K562 (cell line): ENCODE measurements at regions not wholly inside any gene's neighbourhood (a gene's known extent, or its start where the extent isn't known, plus 50 kb on each side); places are given as distances from the start of the nearest gene placed in this dataset.
"Not testable (repeated sequence)": the region's sequence is repeated elsewhere in the genome, so short reads cannot be mapped to it uniquely, and the experiment has no call there.

Experiments used
- ATAC-seq: fragments of 200-7000 bp; cut with Tn5 transposase; 3 replicates; pipeline ENCODE4 v1.9.1; 2020; ENCODE audit warnings: moderate library complexity
- BruUV-seq: library from RNA; stranded (reverse); fragments of 400-500 nt; replicated peaks from 2 replicates; lab custom pipeline; 2021; lab: Mats Ljungman, UMichigan
- CTCF ChIA-PET: fragments of 300-600 bp; formaldehyde crosslinking; extraction: SDS; loops from one replicate; lab custom pipeline; 2021; ENCODE audit warnings: low intra/inter-chr PET ratio; lab: Yijun Ruan, JAX
- POLR2A ChIA-PET: fragments of 300-600, 350-650 bp; sonication (Branson Sonifier 250); formaldehyde crosslinking; extraction: SDS; loops from one replicate; lab custom pipeline; 2021; ENCODE audit warnings: antibody characterized with exemption, inconsistent platforms; lab: Yijun Ruan, JAX
- DNase-seq, 4 experiments: peaks; one replicate each; pipeline versions ENCODE4 v3.0.0 to v3.0.0-alpha.2; 2011 to 2018; ENCODE audit warnings: low spot score in 3 of 4, mixed read lengths in 3 of 4; ENCODE audit errors: extremely low read depth in 1 of 4
- FAIRE-seq: peaks from 2 replicates; lab custom pipeline; 2011; peaks lifted over from hg19 to GRCh38; lab: Jason Lieb, UNC
- H2AFZ ChIP-seq: 2 replicates; pipeline ENCODE4 v1.6.0; 2011; ENCODE audit warnings: low read depth, low read length, control low read depth, inconsistent platforms
- H3K27ac ChIP-seq: fragments of 200-600 bp; 3 replicates; pipeline ENCODE4 v1.8.0; 2011; ENCODE audit warnings: low read depth, mild to moderate bottlenecking, control low read depth, inconsistent platforms, low read length, moderate library complexity, mixed read lengths; ENCODE audit errors: extremely low read depth
- H3K27me3 ChIP-seq, 2 experiments: fragments of 300-600 bp in 1 of 2; 2 replicates in 1 of 2; 3 replicates in 1 of 2; pipeline versions ENCODE4 v1.6.0 to v1.8.0; 2011; ENCODE audit warnings: inconsistent platforms in 2 of 2, low read length in 2 of 2, mild to moderate bottlenecking in 1 of 2, mixed read lengths in 1 of 2, moderate library complexity in 1 of 2; ENCODE audit not compliant: control insufficient read depth in 2 of 2, insufficient read depth in 2 of 2
- H3K36me3 ChIP-seq: fragments of 300-600 bp; 3 replicates; pipeline ENCODE4 v1.8.0; 2011; ENCODE audit warnings: mild to moderate bottlenecking, low read length, inconsistent platforms; ENCODE audit not compliant: control insufficient read depth, insufficient read depth
- H3K4me1 ChIP-seq, 2 experiments: fragments of 200-600 bp in 1 of 2; replicated peaks in 1 of 2; 2 replicates in 1 of 2; 3 replicates in 1 of 2; pipeline versions ENCODE4 v1.5.1 to v1.8.0; 2011; ENCODE audit warnings: inconsistent platforms in 2 of 2, low read length in 2 of 2, mild to moderate bottlenecking in 1 of 2, mixed read lengths in 1 of 2, moderate library complexity in 1 of 2; ENCODE audit not compliant: control insufficient read depth in 2 of 2, insufficient read depth in 2 of 2
- H3K4me2 ChIP-seq: 2 replicates; pipeline ENCODE4 v1.6.1; 2011; ENCODE audit warnings: low read length, control low read depth, inconsistent platforms, mixed read lengths; ENCODE audit not compliant: insufficient read depth
- H3K4me3 ChIP-seq: fragments of 200-600 bp; sonication (generic), shearing (Covaris generic); 2 replicates; pipeline ENCODE4 v1.5.1; 2016; ENCODE audit warnings: control low read depth, inconsistent platforms
- H3K79me2 ChIP-seq: fragments of 200-600 bp; 3 replicates; pipeline ENCODE4 v1.8.0; 2011; ENCODE audit warnings: low read length, inconsistent platforms; ENCODE audit not compliant: control insufficient read depth, insufficient read depth
- H3K9ac ChIP-seq, 2 experiments: 2 replicates each; pipeline versions ENCODE4 v1.6.0 to v1.6.1; 2011; ENCODE audit warnings: low read depth in 2 of 2, low read length in 2 of 2, control low read depth in 1 of 2, inconsistent platforms in 1 of 2, mild to moderate bottlenecking in 1 of 2, mixed read lengths in 1 of 2; ENCODE audit not compliant: insufficient read depth in 1 of 2
- H3K9me1 ChIP-seq: one replicate; pipeline ENCODE4 v1.6.0; 2011; ENCODE audit warnings: inconsistent platforms, mild to moderate bottlenecking, low read length, moderate library complexity; ENCODE audit not compliant: control insufficient read depth, insufficient read depth
- H3K9me3 ChIP-seq: replicated peaks from 2 replicates; pipeline ENCODE4 v1.5.1; 2011; ENCODE audit warnings: low read depth, low read length, inconsistent platforms; ENCODE audit not compliant: control insufficient read depth, insufficient read depth
- H4K20me1 ChIP-seq: replicated peaks from 2 replicates; pipeline ENCODE4 v1.6.1; 2011; ENCODE audit warnings: low read length, inconsistent platforms, mixed read lengths; ENCODE audit not compliant: control insufficient read depth, insufficient read depth
- BDP1 ChIP-seq: IDR thresholded peaks from 3 replicates; pipeline ENCODE4 v1.6.1; 2011; ENCODE audit not compliant: insufficient read length, insufficient read depth
- CHD4 ChIP-seq: fragments of 200-600 bp; sonication (generic); IDR thresholded peaks from 3 replicates; pipeline ENCODE4 v1.6.1; 2012; ENCODE audit warnings: low read depth, mild to moderate bottlenecking, mixed read lengths, low read length, inconsistent platforms; ENCODE audit not compliant: insufficient read depth, insufficient replicate concordance, poor library complexity, severe bottlenecking
- ETV6 ChIP-seq, 3 experiments: fragments of 150-350 bp in 1 of 3; sonication (generic) in 1 of 3; formaldehyde crosslinking in 1 of 3; IDR thresholded peaks; 2 replicates each; pipeline versions ENCODE4 v1.6.1 to v1.8.0; 2014 to 2022; ENCODE audit warnings: borderline replicate concordance in 2 of 3, low read depth in 2 of 3, antibody characterized with exemption in 1 of 3, low read length in 1 of 3, mild to moderate bottlenecking in 1 of 3, missing genetic modification reagents in 1 of 3
- EWSR1 ChIP-seq: fragments of 450-650 bp; IDR thresholded peaks from 2 replicates; pipeline ENCODE4 v1.6.1; 2018; ENCODE audit warnings: borderline replicate concordance, mild to moderate bottlenecking, low read depth, moderate library complexity; ENCODE audit not compliant: partially characterized antibody
- EZH2 ChIP-seq: IDR thresholded peaks from 2 replicates; pipeline ENCODE4 v1.6.1; 2012; ENCODE audit warnings: low read depth, mild to moderate bottlenecking, inconsistent platforms, low read length, borderline replicate concordance
- SMAD3 ChIP-seq: fragments of 450-650 bp; formaldehyde crosslinking; conservative IDR thresholded peaks from 2 replicates; pipeline ENCODE4 v1.4.0; 2020; ENCODE audit warnings: mild to moderate bottlenecking
- ZNF696 ChIP-seq: fragments of 250-450 bp; sonication (Bioruptor Pico); conservative IDR thresholded peaks from 2 replicates; pipeline ENCODE4 v1.4.0; 2020; ENCODE audit warnings: mild to moderate bottlenecking, moderate library complexity
- WGBS: fragments of 100-300 bp; shearing (Covaris generic); methylation state at CpG from one replicate; pipeline ENCODE4 v1.1.6; 2016; ENCODE audit warnings: low coverage, mixed read lengths; ENCODE audit not compliant: insufficient coverage; ENCODE audit errors: missing lambda C conversion rate; 5-methylcytosine and 5-hydroxymethylcytosine counted together
- in situ Hi-C: fragments of 300-500 bp; cut with MboI; formaldehyde crosslinking; loops from 4 replicates; pipeline ENCODE4 v1.15.0; 2018; ENCODE audit warnings: inconsistent platforms, mixed read lengths
- intact Hi-C: fragments of 100-400 bp; cut with micrococcal nuclease; formaldehyde crosslinking; loops from 2 replicates; pipeline ENCODE4 v1.14.2; 2022

- no peak for TF ChIP-seq CHD4
- no peak for TF ChIP-seq ETV6 (IDR thresholded peaks at IDR 0.05; ENCODE audit: borderline replicate concordance in 1 of 2, low read depth in 2 of 2, low read length in 1 of 2)
- no peak for TF ChIP-seq ETV6 (CRISPR knock-in tag; IDR thresholded peaks at IDR 0.05; ENCODE audit: borderline replicate concordance)
- TF ChIP-seq ZNF696 (CRISPR knock-in tag), result no peak
Observed at GRCh38 chr2:167640096-167640495, 607.3 kb downstream of the STK39 start (continued).

GRCh38 chr2:167637741-167638140 is 609.7 kb downstream of the STK39 start:
- H4K20me1 ChIP-seq, result no peaks in the 10 kb centered on the region
- ChIA-PET POLR2A (no interaction called here), CTCF (no interaction called here)
- H3K9me3 ChIP-seq, result no peaks in the 10 kb centered on the region
- no peak for ATAC-seq
- H3K27me3 ChIP-seq, result no peaks in the 10 kb centered on the region
- H3K9me1 ChIP-seq, result no peaks in the 10 kb centered on the region
- intact Hi-C loops, result no loop called here
- no peak for FAIRE-seq
- in situ Hi-C loops, result no loop called here
- H3K36me3 ChIP-seq, result no peaks in the 10 kb centered on the region
- no peak for DNase-seq
- H3K4me2 ChIP-seq, result no peak overlapping the region
- H3K79me2 ChIP-seq, result no peaks in the 10 kb centered on the region
- BruUV-seq, result no TSS peak
- H2AFZ ChIP-seq, result no peak overlapping the region
- no peak overlapping the region for H3K9ac ChIP-seq
- TF ChIP-seq SMAD3 (CRISPR knock-in tag) (no peak), EWSR1 (no peak), EZH2 (no peak), BDP1 (no peak)
- no peaks in the 10 kb centered on the region for H3K4me1 ChIP-seq
- no peak overlapping the region for H3K27ac ChIP-seq
- no peak overlapping the region for H3K4me3 ChIP-seq

GRCh38 chr2:167632271-167632670 is 615.1 kb downstream of the STK39 start:
- H3K4me3 ChIP-seq, H3K9ac ChIP-seq, DNase-seq, ATAC-seq, H3K9me3 ChIP-seq, FAIRE-seq, POLR2A ChIA-PET, H3K36me3 ChIP-seq, H3K9me1 ChIP-seq, H4K20me1 ChIP-seq, H3K4me2 ChIP-seq, H2AFZ ChIP-seq, in situ Hi-C loops, BruUV-seq, CTCF ChIA-PET, H3K4me1 ChIP-seq, H3K79me2 ChIP-seq, H3K27me3 ChIP-seq, intact Hi-C loops, H3K27ac ChIP-seq: not testable (repeated sequence)
- WGBS, result 0% methylated on average over 1 of the region's 1 CpG
